M059J (cell line): ENCODE measurements at regions not wholly inside any gene's neighbourhood (a gene's known extent, or its start where the extent isn't known, plus 50 kb on each side); places are given as distances from the start of the nearest gene placed in this dataset.
"Not testable (repeated sequence)": the region's sequence is repeated elsewhere in the genome, so short reads cannot be mapped to it uniquely, and the experiment has no call there.

Experiments
- DNase-seq: peaks from one replicate; pipeline ENCODE4 v3.0.0-alpha.2; 2012; ENCODE audit warnings: low read depth

DNA sequence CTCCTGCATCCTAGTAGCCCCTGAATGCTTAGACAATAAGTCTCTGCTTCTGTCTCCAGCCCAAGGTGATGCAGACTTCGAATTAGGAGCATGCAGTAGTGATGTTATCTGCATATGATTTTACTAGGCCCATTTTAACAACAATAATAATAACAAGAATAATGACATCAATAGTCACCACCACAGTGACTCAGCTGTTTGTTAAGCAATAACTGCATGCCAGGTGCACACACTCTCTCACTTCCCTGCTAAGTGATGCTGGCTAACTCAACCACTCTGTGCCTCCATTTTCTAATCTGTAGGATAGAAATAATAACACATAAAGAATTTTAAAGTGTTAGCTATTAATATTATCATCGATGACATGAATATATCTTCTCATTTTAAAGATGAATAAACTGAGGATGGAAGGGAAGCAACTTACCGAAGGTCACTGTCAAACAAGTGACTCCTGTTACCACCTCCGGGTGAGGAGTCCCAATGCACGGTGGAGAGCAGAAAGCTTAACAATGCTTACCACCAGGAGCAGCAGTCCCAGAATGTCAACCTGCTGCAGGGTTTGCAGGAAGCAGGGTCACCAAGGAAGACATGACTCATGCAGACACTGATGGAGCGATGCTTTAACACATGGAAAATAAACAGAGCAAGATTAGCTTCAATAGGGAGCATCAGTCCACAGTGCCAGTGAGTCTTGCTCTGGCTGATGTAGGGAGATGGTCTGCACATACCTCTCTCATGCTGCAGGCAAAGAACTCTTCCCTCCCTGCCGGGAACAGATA, 290.2 kb downstream of the SPATA17 start:
- DNase-seq: peak; percentile 5

- no peak for DNase-seq
Measured at GRCh38 chr1:217924924-217925323, 293.8 kb downstream of the SPATA17 start.

DNA sequence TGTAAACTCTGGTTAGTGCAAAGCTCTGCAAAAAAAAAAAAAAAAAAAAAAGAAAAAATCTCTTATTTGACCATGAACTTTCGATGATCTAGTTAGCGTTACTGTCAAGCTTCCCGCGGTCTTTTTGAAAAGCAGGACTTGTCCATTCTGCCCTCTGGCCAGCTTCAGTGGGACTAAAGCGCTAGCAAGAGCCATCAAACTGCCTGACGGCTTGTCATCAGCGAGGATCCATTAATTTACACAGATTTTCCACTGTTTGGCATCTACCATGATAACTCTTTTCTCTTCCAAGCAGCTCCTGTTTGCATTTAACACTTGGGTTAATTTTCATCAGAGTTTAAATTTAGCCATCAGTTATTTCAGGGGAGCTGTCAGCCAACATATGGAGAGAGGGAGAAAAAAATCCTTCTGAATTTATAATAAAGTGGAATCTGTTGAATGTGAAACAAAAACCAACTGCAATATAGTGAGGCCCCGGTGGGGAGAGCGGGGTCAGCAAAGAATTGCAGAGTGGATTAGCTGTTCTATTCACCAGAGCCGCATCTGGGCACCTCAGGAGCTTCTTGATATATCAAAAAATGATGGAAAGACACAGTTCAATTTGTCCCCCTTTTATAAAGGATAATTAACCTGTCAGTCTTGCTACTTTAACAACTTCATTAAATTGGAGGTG, 298.2 kb downstream of the SPATA17 start:
- no peak for DNase-seq

GRCh38 chr1:217943361-217943760, 312.2 kb downstream of the SPATA17 start:
- DNase-seq: no peak

GRCh38 chr1:217944550-217944949, 313.4 kb downstream of the SPATA17 start:
- no peak for DNase-seq

- no peak for DNase-seq
Measured at GRCh38 chr1:217946511-217946910, 315.4 kb downstream of the SPATA17 start.

GRCh38 chr1:217948741-217949140, 317.6 kb downstream of the SPATA17 start:
- no peak for DNase-seq

DNA sequence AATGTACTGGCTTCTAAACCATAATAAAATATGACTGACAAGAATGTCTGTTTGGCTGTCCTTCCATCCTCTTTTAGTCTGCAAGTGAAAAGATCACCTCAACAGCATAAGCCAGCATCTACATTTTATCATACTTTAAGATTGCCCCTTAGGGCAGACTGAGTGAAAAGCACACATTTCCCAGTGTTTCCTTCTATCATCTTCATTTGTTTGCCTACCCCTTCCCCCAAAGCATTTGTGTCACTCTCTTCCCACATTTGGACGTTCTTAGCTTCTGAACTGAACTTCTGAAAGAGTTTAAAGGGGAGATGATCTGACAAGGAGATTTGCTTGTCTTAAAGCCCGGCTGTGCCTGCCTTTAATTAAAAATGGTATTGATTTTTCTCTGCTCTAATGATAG, 322.2 kb downstream of the SPATA17 start:
- DNase-seq: no peak

DNA sequence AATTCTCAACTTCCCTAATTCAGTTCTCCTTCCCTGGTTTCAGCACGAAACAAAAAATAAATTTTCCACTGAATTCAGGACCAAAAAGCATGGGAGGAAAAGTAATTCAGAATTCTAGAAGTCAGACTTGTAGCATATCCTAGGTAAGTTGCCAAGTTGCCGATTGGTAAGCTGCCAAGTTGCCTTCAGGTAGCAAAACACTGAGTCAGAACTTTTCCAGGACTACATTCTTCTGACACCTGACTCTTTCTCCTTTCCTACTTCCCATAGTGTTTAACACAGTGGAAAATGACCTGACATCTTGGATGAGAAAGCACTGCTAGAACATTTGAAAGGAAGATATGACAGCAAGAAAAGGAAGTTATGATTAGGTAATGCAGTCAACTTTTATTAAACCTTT, 322.8 kb downstream of the SPATA17 start:
- no peak for DNase-seq

DNA sequence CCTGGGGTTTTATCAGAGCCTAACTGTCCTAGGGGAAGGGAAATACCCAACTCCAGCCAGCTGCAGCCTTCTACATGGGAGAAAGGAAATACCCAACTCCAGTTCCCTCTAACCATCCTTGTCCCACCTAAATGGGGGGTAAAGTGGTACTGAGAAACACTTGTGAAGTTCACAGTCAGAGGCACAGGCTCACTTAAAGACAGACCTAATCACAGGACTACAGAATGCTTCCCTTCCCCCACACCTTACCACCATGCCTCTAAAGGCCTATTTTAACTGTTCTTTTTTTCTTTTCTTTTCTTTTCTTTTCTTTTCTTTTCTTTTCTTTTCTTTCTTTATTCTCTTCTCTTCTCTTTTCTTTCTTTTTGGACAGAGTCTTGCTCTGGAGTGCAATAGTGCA, 324.6 kb downstream of the SPATA17 start:
- no peak for DNase-seq

GRCh38 chr1:217965156-217965786, 319.8 kb upstream of the RRP15 start:
- no peak for DNase-seq

GRCh38 chr1:217968085-217968484, 317.0 kb upstream of the RRP15 start:
- DNase-seq: no peak

DNA sequence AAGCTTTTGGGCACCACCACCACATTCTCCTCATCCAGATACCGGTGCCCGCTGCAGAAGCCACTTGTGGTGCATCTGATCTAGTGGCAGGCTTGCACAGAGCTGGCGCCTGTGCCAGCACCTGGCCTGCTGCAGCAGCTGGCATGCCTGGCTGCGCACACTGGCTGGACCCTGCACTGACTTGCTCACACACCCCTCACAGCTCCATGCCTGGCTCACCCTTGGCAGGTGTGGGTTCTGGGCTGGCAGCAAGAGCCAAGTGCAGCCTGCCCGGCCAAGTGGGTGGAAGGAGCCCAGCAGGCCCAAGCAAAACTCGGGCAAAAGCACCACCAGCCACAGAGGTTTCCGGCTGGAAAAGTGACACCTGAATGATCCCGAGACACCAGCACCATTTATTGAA, 315.7 kb upstream of the RRP15 start:
- no peak for DNase-seq

DNA sequence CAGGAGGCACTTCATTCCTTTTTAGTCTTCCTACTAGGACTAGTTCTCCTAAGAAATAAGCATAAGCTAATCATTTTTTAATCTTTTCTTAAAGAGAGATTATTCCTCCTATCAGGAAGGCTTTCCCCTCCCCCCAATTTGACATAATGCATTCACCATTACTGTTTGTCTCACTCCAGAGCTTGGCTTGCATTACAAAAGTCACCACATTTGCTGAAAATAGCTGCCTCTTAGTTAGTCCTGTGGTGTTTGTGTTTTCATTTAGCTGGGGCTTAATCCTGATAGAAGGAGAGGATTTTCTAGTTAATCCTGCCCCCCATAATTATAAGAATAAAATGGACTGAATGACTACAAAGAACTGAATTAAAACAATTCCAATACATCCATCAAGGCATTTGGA, 307.1 kb upstream of the RRP15 start:
- DNase-seq: no peak

GRCh38 chr1:217981430-217981829, 303.7 kb upstream of the RRP15 start:
- DNase-seq: no peak

- DNase-seq: no peak
Measured at GRCh38 chr1:217982331-217983050, 302.6 kb upstream of the RRP15 start.

- no peak for DNase-seq
Measured at GRCh38 chr1:217983051-217983375, 302.1 kb upstream of the RRP15 start.

DNA sequence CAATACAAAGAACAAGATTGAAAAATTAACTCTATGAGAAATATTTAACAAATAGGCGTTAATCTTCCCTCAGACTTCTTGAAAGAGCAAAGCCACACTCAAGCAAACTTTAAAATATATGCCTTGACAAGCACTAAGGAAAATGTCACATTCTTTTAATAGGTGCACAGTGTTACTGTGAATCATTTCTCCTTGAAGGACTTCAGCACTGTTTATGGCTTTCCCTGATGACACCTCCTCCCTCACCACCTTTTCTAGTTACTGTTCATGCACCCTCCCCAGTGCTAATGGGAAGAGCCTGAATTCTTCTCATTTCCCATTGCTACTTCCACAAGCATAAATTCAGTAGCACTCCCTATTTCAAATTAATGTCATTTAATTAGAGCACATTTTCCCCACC, 299.5 kb upstream of the RRP15 start:
- no peak for DNase-seq

DNA sequence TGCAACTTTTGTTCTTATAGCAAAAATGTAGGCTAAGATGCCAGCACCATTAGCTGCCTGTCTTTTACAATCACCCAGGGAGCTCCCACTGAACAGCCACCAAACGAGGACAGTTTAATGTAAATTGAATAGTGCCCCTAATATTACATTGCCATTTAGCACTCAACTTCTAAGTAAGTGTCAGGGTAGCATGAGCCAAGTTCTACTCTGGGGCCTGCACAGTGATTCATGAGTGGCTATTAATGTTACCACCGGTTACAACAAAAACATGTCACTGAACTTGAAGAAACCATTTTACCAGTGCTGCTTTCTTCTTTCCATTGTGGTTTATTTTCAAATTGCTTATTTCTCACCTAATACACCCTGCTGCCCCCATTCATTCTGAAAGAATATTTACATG, 295.6 kb upstream of the RRP15 start:
- DNase-seq: no peak

- no peak for DNase-seq
Measured at GRCh38 chr1:217993439-217993838, 291.7 kb upstream of the RRP15 start.

- DNase-seq: not testable (repeated sequence)
Measured at GRCh38 chr1:218008296-218008695, 276.8 kb upstream of the RRP15 start.

DNA sequence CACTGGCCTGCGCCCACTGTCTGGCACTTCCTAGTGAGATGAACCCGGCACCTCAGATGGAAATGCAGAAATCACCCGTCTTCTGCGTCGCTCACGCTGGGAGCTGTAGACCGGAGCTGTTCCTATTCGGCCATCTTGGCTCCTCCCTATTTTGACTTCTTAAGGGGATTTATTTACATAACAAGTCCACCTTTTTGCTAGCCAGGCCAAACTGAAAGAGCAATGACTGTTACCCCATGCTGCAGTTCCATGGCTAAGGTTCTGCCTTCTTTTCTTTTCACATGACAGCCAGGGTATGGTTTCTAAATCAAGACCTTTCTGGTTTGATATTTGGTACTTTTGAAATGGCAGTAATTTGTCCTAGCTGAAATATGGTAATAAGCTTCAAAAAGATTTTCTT, 270.0 kb upstream of the RRP15 start:
- not testable (repeated sequence) for DNase-seq
